HG03442 (cell line): ENCODE measurements at regions not wholly inside any gene's neighbourhood (a gene's known extent, or its start where the extent isn't known, plus 50 kb on each side); places are given as distances from the start of the nearest gene placed in this dataset.

Experiments
- ATAC-seq: cut with Tn5 transposase; IDR thresholded peaks from one replicate; pipeline ENCODE4 v1.9.1; 2021; ENCODE audit warnings: mild to moderate bottlenecking, moderate library complexity; ENCODE audit not compliant: unreplicated experiment

DNA sequence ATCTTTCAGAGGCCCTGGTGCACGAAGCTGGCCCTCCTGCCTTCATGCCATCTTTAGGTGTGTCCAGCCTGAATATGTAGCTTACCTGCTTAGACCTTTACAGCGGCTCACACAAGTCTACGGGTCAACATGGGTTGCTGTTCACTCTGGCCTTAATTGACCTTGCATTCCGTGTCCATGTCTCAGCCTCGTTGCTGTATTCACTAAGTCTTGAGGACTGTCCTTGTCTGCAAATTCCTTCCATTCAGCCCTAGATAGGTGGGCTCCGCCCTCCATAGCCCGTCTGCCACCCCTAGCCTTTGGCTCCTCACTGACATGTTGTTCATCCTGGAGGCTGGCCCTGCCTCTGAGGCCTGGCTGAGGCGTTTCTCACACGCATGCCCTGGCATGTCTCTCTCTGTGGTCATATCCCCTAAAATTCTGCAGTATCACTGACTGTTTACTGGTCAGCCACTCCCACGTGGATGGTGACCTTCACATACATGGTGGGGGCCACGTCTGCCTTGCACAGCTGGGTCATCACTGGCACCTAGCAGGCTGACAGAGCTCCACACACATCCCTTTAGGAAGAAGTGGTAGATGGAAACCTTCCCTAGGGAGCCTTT is 394.1 kb upstream of the MKI67 start:
- ATAC-seq: no peak

DNA sequence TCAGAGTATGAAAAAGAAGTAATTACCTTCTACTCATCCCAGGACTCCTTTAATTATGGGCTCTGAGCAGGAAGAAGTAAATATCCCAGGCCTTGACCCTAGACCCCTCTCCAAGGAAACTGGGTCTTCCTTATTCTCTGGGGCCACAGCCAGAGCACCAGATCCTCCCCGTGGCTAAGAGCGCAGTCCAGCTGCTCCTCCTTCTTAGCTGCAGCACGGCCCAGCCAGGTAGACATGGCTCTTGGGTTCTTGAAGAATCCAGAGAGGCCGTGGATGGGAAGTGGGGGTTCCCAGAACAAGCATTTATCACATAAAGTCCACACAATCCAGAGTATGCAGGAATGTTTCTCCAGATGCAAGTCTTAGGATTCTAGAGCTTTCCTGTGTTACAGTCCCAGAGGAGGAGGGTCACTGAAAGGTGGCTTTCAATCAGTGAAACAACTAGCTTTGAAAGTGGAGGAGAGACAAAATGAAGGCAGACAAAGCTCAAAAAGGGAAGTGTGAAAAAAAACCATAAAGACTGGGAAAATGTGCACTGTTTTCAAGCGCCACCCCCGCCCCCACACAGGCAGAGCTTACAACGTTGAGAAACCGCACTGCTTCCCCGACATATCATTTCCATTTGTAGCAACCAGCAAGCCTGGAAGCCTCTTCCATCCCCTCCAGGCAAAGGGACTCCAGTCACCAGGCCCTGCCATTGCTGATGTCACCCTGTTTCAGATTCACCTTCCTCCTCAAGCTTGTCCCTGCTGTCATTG is 396.5 kb upstream of the MKI67 start:
- ATAC-seq: no peak

DNA sequence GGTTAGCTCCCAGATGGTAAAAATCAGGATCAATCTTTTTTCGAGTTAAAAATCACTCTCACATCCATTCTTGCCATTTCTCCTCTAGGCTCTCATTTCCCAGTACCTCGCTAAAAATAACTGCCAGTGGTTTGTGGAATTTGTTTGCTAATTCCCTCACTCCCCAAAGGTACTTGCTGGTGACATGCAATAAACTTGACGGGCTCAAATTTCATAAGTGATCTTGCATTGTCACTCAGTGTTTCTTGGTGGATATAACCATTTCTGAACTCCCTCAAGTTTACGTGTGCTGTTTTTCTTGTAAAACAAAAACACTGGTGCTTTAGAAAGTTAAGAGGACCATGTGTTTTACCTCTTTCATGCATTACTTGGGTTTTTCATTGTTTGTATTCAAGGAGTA is 399.2 kb upstream of the MKI67 start:
- ATAC-seq: no peak

DNA sequence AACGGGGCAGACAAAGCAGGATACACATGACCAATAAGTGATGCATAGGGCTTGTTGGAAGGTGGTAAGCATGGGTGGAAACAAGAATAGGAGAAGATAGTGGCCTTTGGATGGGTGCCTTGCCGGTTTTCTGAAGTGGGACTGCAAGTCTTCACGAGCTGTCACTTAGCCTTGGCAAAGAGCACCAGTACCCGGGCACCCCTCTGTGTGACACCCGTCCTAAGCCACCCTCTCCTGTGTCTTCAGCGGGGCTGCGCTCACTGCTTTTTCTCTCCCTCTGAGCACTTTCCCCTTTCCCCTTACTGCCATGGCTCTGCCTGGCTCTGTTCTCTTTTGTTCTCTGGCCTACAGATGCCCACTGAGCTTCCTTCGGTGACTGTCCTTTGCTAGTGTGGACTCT is 399.7 kb upstream of the MKI67 start:
- ATAC-seq: no peak

DNA sequence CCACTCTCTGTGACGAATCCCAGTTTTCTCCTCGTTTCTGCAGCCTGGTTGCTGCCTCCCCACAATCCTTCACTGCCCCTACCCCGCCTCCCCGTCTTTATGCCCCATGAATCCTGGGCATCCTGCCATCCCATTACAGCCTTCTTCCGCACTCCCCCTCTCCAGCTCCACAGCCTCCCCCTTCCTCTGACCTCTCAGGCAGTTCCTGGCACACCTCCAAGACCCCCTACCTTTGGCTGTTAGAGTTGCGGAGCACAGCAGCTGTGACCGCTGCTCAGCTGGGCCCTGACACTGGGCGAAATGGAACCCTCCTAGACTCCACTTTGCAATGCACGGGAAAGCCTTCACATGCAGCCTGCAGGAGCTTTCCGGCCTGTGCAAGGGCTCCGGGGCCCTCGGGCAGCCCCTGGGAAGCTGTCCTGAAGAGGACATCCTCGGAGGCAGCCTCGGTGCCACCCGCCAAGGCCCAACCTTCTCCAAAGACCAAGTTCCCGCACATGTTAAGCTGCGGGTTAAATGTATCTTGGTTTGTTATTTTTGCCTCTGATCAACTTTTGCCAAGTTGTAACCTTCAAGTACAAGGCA is 400.7 kb upstream of the MKI67 start:
- no peak for ATAC-seq

DNA sequence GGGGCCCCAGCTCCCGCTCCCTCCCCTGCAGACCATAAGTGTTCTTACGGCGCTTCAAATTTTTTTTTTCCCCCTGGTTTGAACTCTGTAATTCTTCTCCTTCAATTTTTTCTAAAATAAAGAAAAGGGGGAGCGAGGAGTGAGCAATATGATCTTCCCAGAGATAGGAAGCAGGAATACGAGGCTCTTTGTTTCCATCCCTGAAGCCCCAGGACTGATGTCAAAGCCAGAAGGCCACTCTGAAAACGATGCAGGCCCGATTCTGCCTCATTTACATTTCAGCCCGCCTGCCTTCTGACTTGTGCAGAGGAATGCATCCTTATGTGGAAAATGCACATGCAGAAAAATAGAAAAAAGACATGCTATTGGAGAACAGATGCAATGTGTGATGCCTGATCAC is 401.5 kb upstream of the MKI67 start:
- ATAC-seq: no peak

DNA sequence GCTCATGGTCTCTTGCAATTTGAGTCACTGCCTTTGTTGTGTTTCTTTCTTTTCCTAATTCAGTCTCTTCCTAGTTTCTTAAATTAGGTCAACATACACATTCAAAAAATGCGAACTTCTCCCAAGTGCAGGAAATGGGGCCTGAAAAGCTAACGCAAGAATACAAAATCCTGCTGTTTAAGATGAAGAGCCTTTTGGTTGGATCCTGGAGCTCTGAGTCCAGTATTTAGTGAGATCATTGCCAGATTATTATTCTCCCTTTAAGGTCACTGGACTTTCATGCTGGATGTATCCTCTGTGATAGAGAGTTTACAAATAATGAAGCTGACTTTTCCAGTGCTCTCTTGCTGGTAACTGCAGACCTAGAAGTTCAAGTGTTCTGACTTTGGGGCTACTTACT is 401.9 kb upstream of the MKI67 start:
- no peak for ATAC-seq

DNA sequence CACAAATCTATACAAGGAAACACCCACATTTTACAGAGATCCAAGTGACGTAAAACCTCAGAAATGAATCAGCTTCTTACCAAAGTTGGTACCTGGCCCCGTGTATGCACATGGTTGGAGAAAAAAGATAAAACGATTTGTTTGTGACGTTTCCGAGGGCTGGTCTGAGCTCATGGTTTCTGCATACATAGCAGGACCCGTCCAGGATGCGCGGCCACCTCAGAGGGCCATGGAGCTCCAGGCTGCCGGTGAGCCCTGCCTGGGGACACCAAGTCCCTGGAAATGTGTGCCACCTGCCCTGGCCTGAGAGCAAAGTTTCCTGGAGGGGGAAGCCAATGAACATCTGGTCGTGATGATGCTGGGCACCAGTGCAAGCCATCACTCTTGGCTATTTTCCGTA is 402.6 kb upstream of the MKI67 start:
- no peak for ATAC-seq

DNA sequence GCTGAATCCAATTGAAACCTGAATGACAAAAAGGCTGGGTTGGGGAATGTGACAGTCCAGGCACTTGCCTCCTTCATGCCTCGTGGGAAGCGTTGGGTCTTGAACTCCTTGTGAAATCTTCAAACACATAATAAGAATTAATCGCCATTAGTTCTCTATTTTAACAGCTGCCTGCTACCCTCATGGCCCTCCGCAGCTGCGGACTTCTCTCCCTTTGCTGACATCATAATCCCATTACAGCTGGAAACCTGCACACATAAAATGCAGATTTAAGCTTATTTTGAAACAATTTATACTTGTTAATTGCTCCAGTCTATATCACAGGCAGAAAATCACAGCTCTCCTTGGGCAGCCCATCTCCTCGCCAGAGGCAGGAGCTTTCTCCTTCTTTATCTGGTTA is 403.0 kb upstream of the MKI67 start:
- no peak for ATAC-seq

DNA sequence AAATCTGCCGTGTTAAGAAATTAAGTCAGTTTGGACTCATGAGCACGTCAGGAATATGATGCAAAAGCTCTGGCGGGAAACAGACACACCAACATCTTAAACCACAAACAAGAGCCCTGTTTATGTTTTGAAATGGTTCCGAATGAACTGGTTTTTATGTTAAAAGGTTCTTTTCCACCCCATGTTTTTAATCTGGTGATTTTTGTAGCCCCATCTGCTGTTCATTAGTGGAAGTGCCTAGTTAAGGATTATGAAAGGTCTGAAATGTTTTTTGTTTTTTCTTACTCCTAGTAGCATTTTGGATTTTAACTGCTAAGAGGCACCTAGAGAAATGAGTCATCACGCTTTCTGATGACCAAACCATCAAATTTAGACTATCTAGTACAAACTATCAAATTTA is 404.1 kb upstream of the MKI67 start:
- no peak for ATAC-seq

DNA sequence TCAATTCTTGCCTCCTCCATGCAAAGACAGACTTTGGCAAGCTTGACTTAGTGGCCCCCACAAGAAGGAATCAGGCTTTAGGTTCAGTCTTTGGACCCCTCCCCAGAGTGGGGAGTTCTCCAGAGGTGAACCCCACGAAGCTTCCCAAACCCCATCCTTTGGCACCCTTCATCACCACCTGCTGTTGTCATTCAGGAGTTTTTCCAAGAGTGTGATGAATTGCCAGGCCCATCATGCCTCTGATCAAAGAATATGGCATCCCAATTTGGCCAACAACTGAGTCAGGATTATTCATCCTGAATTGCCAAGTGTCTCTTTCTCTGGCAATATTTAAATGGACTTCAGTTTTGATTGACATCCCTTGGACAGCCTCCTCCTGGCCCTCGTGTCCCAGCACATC is 404.7 kb upstream of the MKI67 start:
- ATAC-seq: no peak

DNA sequence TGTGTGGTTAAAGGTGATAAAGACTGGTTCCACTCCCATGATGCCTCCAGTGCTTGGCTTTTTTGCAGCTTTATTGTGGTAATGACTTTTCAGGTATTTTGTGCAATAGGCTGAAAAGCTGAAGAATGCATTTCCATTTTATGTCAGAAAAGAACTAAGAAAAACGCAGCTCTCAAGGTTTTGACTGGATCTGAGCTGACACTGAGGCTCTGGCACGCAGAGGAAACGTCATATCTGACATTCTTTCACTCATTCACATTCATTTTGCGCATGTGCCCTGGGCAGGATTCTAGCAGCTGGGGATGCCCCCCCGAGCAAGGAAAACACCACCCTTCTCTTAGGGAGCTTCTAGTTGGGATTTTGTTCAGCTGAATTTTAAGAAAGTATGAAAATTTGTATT is 408.5 kb upstream of the MKI67 start:
- ATAC-seq: no peak

DNA sequence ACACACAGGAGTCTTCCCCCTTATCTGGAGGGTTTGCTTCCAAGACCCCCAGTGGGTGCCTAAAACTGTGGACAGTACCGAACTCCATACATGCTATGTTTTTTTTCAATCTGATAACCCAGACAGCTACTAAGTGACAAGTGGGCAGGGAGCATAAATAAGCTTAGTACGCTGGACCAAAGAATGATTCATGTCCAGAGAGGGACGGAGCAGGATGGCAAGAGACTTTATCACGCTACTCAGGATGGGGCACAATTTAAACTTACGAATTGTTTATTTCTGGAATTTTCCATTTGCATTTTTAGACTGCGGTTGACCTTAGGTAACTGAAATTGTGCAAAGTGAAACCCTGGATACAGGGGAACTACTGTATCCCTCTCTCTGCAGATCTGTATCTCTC is 410.0 kb upstream of the MKI67 start:
- no peak for ATAC-seq

DNA sequence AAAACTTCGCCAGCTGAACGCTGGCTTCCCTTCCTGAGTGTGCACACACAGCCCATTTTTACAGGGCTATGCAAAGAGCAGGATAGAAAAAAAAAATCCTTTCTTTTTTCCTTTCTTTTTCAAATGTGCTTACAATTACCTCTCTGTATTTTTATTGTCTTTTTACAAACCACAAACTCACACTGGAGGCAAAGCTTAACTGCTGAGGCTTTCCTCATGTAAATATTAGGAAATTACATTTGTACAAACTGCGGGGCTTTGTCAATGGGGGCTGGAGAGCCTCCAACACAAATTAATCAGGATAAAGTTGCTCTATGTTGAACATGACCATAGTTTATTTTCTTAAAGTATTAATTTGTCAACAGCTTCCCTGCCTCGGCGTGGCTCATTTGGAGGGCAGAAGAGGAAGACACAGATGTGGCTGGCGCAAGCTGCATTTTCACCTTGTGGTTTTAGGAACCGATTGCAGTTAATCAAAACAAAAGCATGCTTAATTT is 411.7 kb upstream of the MKI67 start:
- ATAC-seq: no peak

DNA sequence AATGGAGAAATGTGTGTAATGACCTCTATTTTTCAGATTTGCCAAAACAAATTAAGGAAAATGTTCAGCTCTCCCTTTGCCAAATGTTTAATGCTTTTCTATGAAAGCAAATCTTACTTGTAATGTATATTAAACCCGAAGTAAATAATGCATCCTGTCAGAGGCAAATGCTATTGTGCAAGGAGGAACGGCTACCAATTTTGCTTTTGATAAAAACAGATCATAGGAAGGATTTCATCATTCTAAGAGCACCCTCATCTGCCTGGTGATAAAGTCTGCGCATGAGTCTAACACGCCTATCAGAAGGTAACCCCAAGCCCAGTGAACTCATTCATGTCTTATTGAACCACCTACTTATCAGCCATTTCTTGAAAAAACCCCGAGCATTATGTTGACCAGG is 412.4 kb upstream of the MKI67 start:
- no peak for ATAC-seq

DNA sequence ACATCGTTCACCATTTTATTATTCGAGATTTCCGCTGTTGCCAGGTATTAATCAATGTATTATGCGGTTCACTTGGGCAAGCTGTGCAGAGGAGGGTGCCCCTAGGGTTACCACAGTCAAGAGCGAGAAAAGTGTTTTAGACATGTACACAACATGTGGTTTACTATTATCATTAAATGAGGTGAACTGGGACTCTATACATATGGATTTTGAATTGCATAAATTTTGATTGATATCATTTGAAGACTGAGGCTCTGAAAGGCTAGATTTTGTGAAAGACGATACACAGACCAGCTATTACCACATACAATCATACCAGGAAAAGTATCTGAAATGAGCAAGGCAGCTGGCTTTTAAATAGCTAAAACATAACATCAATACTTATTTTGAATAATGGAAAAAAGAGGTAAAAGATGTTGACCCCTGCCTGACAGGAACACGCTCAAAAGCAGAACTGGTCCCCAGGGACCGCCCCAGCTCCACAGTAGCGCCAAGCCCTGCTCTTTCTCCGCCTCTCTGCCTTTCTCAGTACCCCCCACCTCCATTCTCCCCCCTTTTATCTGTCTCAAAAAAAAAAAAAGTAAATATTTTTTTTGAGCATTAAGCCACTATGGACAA is 413.4 kb upstream of the MKI67 start:
- no peak for ATAC-seq

DNA sequence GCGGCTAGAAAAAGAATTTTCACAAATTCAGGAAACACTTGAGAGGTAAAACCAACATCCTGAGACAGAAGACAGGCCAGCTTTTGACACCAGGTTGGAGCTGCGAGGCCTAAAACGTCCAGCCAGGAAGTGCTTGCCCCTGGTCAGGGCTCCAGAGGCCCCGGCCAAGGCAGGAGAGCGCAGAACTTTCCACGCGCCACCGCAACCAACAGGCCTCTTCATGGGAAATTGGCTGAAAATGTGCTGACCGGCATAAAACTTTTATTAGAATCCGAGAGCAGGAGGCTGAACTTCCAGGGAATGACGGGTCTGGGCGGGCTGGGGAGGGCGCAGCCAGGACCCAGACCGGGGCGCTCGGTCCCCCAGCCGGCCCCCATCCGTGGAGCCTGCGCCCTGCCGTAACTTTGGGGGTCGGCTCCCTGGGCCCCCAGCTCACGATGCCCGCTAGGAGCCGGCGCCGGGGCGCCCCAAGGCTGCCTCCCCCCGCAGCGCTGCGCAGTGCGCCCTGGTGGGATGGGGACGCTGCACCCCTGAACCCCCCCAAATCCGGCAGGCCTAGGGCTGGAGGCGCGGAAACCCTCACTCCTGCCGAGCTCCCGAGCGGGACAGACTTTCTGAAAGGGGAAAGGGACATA is 414.0 kb upstream of the MKI67 start:
- ATAC-seq: no peak

DNA sequence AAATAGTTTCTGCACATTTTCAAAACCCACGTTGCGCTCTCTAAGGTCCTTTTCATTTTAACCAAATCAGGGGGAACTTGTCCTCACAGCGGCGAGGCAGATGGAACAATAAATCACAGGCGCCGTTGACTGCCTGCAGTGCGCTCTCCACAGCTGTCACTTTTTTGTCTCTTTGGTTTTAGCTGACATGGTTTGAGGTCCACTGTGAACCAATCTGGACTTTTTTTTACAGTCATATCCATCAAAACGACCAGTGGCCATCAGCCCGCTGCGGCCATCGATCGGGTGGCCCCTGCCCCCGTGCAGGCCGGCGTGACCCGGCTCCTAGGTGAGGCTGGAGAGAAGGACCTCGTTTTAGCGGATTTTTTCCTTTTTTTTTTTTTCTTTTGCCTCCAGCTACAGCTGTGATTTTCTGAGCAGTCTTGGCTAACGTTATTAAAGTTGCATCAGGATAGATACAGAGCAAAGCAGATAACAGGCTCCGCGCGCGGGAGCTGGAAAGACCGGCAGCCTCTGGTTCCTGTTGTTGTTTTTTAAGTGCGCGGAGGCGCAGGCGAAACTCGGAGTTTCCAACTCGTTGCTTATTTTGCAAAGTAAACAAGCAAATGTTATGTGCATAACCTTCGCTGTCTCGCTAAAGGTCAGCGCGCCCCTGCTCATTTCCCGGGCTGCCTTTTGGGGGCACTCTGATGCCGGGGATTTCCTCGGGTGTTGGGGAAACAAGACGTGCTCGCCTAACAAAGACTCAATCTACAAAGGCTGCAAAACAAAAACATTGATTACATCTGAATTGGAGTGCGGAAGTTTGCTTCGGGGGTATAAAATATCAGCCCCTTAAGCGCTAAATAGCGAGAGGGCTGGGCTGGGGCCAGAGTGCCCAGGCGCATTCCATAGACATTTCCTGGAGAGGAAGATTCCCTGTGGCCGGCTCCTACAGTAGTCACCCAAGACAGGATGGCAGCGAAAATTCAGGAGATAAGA is 414.8 kb upstream of the MKI67 start:
- no peak for ATAC-seq

DNA sequence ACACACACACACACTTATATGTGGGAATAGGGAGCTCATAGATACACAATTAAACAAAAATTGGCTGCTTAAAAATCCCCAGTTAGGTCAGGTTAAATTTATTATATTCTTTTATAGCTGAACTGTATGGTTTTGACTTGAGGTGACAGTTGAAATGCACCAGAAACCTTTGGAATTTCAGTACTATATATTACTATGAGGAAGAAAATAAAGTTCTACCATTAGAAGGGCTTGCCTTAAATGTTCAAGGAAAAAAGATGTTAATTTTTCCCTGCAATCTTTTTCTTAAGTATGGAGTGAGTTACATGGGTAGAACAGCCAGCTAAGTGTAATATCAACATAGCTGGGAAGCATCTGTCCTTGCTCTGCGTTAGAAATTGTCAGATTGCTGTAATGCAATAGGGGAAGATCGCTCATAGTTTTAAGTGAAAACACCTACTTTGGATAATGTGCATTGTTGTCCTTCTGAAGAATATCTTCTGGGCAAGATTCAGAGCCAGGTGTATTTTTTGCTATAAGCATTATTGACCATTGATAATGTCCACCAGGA is 415.8 kb upstream of the MKI67 start:
- ATAC-seq: no peak

DNA sequence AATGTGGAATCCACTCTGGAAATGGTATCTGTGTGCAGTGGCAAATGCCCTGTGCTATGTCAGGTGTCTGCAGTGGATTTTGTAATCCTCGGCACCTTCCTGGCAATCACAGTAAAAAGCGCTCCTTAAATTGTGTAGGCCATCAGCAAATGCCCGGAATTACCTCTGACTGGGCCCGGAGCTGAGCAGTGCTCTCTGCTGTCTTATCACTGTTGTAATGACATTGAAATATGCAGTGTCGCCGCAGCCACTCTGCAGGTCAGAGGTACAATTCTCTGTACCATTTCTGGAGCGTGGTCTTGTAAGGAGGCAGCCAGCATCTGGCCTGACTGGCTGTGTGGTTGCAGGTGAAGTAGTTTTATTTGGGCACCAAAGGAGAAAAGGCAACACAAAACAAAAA is 416.4 kb upstream of the MKI67 start:
- ATAC-seq: no peak
